Esophagus squamous epithelium (tissue), 4 donors: ENCODE measurements at regions not wholly inside any gene's neighbourhood (a gene's known extent, or its start where the extent isn't known, plus 50 kb on each side); places are given as distances from the start of the nearest gene placed in this dataset.

Experiments used
- CTCF ChIP-seq, 6 experiments: fragments of 450-650 bp in 4 of 6; fragments of 200-600 bp in 2 of 6; sonication (generic) in 2 of 6; IDR thresholded peaks; one replicate each; pipeline ENCODE4 v1.5.1; 2016 to 2019; ENCODE audit warnings: antibody characterized with exemption in 6 of 6, mild to moderate bottlenecking in 4 of 6, moderate library complexity in 4 of 6
- POLR2A ChIP-seq, 4 donors: fragments of 450-650 bp; IDR thresholded peaks; one replicate each; pipeline ENCODE4 v1.6.1; 2017; ENCODE audit warnings: antibody characterized with exemption in 4 of 4, mild to moderate bottlenecking in 4 of 4, moderate library complexity in 3 of 4

- TF ChIP-seq POLR2A (IDR thresholded peaks at IDR 0.05) (no peak), CTCF (IDR thresholded peaks at IDR 0.05) (no peak)
Measured at GRCh38 chr5:96120120-96120519, 158.5 kb upstream of the ELL2 start.
